Caco-2 (cell line): ENCODE measurements at regions not wholly inside any gene's neighbourhood (a gene's known extent, or its start where the extent isn't known, plus 50 kb on each side); places are given as distances from the start of the nearest gene placed in this dataset.

ENCODE experiments used
- BruUV-seq: library from RNA; stranded (reverse); fragments of 400-500 nt; replicated peaks from 2 replicates; lab custom pipeline; 2021; lab: Mats Ljungman, UMichigan
- CTCF ChIA-PET: fragments of 300-600 bp; sonication (Branson Sonifier 250); formaldehyde crosslinking; loops from one replicate; lab custom pipeline; 2022; ENCODE audit warnings: antibody characterized with exemption; lab: Charles Lee
- POLR2A ChIA-PET: fragments of 300-600 bp; sonication (Branson Sonifier 250); formaldehyde crosslinking; loops from one replicate; lab custom pipeline; 2022; ENCODE audit warnings: antibody characterized with exemption; lab: Charles Lee
- DNase-seq, 2 experiments: peaks; one replicate each; pipeline versions ENCODE4 v3.0.0 to v3.0.0-alpha.2; 2020 to 2022
- H3K27me3 ChIP-seq: replicated peaks from 2 replicates; pipeline ENCODE4 v1.6.0; 2011; ENCODE audit warnings: low read length; ENCODE audit not compliant: control insufficient read depth, insufficient read depth
- H3K36me3 ChIP-seq: 2 replicates; pipeline ENCODE4 v1.5.1; 2011; ENCODE audit warnings: low read length; ENCODE audit not compliant: control insufficient read depth, insufficient read depth
- H3K4me1 ChIP-seq: fragments of 250-450 bp; sonication (Bioruptor Pico); 2 replicates; pipeline ENCODE4 v1.5.1; 2020; ENCODE audit warnings: mild to moderate bottlenecking
- H3K4me3 ChIP-seq: 2 replicates; pipeline ENCODE4 v1.5.1; 2011; ENCODE audit warnings: low read depth, mild to moderate bottlenecking, control low read depth, low read length
- H3K9me3 ChIP-seq: fragments of 250-450 bp; sonication (Bioruptor Pico); 2 replicates; pipeline ENCODE4 v1.5.1; 2020; ENCODE audit warnings: mild to moderate bottlenecking, moderate library complexity
- H3K27ac Mint-ChIP-seq: one replicate; pipeline ENCODE4 v1.8.0; 2022; ENCODE audit warnings: mixed read lengths; ENCODE audit not compliant: unreplicated experiment
- H3K27me3 Mint-ChIP-seq: one replicate; pipeline ENCODE4 v1.8.0; 2022; ENCODE audit warnings: mixed read lengths; ENCODE audit not compliant: insufficient read depth, unreplicated experiment
- H3K36me3 Mint-ChIP-seq: one replicate; pipeline ENCODE4 v1.8.0; 2022; ENCODE audit warnings: mild to moderate bottlenecking, mixed read lengths; ENCODE audit not compliant: insufficient read depth, unreplicated experiment
- H3K4me1 Mint-ChIP-seq: one replicate; pipeline ENCODE4 v1.8.0; 2022; ENCODE audit warnings: low read depth, mixed read lengths; ENCODE audit not compliant: unreplicated experiment
- H3K4me3 Mint-ChIP-seq: one replicate; pipeline ENCODE4 v1.8.0; 2022; ENCODE audit warnings: mild to moderate bottlenecking, moderate library complexity, mixed read lengths; ENCODE audit not compliant: unreplicated experiment
- H3K9me3 Mint-ChIP-seq: one replicate; pipeline ENCODE4 v1.8.0; 2022; ENCODE audit warnings: mixed read lengths; ENCODE audit not compliant: unreplicated experiment
- intact Hi-C: fragments of 100-400 bp; cut with micrococcal nuclease; formaldehyde crosslinking; loops from one replicate; pipeline ENCODE4 v1.10.0; 2022; ENCODE audit not compliant: unreplicated experiment
- TF ChIP-seq, protein P1 (sequence below), 2 experiments: fragments of 200-600 bp in 1 of 2; IDR thresholded peaks; 1 replicate in 1 of 2; 2 replicates in 1 of 2; pipeline versions ENCODE4 v1.5.1 to v1.8.0; 2011 to 2022; ENCODE audit warnings: antibody characterized with exemption in 1 of 2, control low read depth in 1 of 2, inconsistent platforms in 1 of 2, low read depth in 1 of 2, low read length in 1 of 2, mild to moderate bottlenecking in 1 of 2, moderate library complexity in 1 of 2; ENCODE audit not compliant: insufficient read depth in 1 of 2, severe bottlenecking in 1 of 2, unreplicated experiment in 1 of 2

GRCh38 chr22:47853750-47854149 is 1091.3 kb downstream of the TBC1D22A start:
- Histone ChIP-seq H3K4me1 (no peaks in the 10 kb centered on the region), H3K36me3 (no peaks in the 10 kb centered on the region), H3K4me3 (no peak overlapping the region), H3K9me3 (no peaks in the 10 kb centered on the region), H3K27me3 (no peaks in the 10 kb centered on the region)
- no peak overlapping the region for H3K4me3 Mint-ChIP-seq
- intact Hi-C loops, result no loop called here
- no peaks in the 10 kb centered on the region for H3K36me3 Mint-ChIP-seq
- no peaks in the 10 kb centered on the region for H3K9me3 Mint-ChIP-seq
- H3K4me1 Mint-ChIP-seq, result no peaks in the 10 kb centered on the region
- peaks cover 5% of the 10 kb centered on the region for H3K27me3 Mint-ChIP-seq
- no peak for DNase-seq
- ChIA-PET POLR2A (no interaction called here), CTCF (no interaction called here)
- BruUV-seq, result no TSS peak
- no peak overlapping the region for H3K27ac Mint-ChIP-seq
- TF ChIP-seq, protein P1, sequence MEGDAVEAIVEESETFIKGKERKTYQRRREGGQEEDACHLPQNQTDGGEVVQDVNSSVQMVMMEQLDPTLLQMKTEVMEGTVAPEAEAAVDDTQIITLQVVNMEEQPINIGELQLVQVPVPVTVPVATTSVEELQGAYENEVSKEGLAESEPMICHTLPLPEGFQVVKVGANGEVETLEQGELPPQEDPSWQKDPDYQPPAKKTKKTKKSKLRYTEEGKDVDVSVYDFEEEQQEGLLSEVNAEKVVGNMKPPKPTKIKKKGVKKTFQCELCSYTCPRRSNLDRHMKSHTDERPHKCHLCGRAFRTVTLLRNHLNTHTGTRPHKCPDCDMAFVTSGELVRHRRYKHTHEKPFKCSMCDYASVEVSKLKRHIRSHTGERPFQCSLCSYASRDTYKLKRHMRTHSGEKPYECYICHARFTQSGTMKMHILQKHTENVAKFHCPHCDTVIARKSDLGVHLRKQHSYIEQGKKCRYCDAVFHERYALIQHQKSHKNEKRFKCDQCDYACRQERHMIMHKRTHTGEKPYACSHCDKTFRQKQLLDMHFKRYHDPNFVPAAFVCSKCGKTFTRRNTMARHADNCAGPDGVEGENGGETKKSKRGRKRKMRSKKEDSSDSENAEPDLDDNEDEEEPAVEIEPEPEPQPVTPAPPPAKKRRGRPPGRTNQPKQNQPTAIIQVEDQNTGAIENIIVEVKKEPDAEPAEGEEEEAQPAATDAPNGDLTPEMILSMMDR (IDR thresholded peaks at IDR 0.05; ENCODE audit: insufficient read depth in 1 of 2, low read depth in 1 of 2, low read length in 1 of 2, severe bottlenecking in 1 of 2, unreplicated experiment in 1 of 2), result no peak

GRCh38 chr22:47851586-47851985 is 1089.1 kb downstream of the TBC1D22A start:
- intact Hi-C loops, result no loop called here
- no peaks in the 10 kb centered on the region for H3K9me3 ChIP-seq
- Mint-ChIP-seq H3K27me3 (peaks cover 5% of the 10 kb centered on the region), H3K4me3 (no peak overlapping the region), H3K36me3 (no peaks in the 10 kb centered on the region), H3K27ac (no peak overlapping the region), H3K4me1 (no peaks in the 10 kb centered on the region), H3K9me3 (no peaks in the 10 kb centered on the region)
- TF ChIP-seq, protein P1 (IDR thresholded peaks at IDR 0.05; ENCODE audit: insufficient read depth in 1 of 2, low read depth in 1 of 2, low read length in 1 of 2, severe bottlenecking in 1 of 2, unreplicated experiment in 1 of 2), result no peak
- H3K4me3 ChIP-seq, result no peak overlapping the region
- POLR2A ChIA-PET, result no interaction called here
- no peaks in the 10 kb centered on the region for H3K36me3 ChIP-seq
- H3K4me1 ChIP-seq, result no peaks in the 10 kb centered on the region
- no TSS peak for BruUV-seq
- no peak for DNase-seq
- CTCF ChIA-PET, result no interaction called here
- no peaks in the 10 kb centered on the region for H3K27me3 ChIP-seq

DNA sequence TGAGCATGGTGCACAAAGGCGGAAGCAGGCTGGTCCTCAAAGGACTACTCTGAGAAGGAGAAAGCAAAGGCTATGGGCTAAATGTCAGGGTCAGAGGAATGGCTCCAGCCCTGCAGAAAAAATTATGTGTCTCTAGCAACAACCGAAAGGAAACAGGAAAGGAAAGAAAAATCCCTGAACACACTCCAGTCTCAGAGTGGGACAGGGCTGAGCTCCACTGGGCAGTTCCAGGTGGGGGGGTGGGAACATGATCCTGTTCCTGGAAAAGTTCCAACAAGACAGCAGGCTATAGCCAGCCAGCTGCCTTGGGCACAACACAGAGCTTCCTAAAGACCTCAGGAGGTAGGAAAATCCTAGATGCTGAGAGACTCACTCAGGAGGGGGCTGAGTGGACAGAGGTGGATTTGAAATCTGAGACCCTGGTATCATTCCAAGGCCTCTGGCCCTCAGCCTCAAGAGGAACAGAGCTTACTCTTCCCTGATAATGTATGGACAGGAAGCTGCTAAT is 1088.2 kb downstream of the TBC1D22A start:
- Mint-ChIP-seq H3K9me3 (no peaks in the 10 kb centered on the region), H3K4me3 (no peak overlapping the region), H3K27ac (no peak overlapping the region), H3K27me3 (peaks cover 5% of the 10 kb centered on the region), H3K4me1 (no peaks in the 10 kb centered on the region), H3K36me3 (no peaks in the 10 kb centered on the region)
- ChIA-PET CTCF (no interaction called here), POLR2A (no interaction called here)
- DNase-seq, result no peak
- H3K4me1 ChIP-seq, result no peaks in the 10 kb centered on the region
- intact Hi-C loops, result no loop called here
- no TSS peak for BruUV-seq
- H3K27me3 ChIP-seq, result no peaks in the 10 kb centered on the region
- H3K9me3 ChIP-seq, result no peaks in the 10 kb centered on the region
- H3K36me3 ChIP-seq, result no peaks in the 10 kb centered on the region
- H3K4me3 ChIP-seq, result no peak overlapping the region
- TF ChIP-seq, protein P1 (IDR thresholded peaks at IDR 0.05; ENCODE audit: insufficient read depth in 1 of 2, low read depth in 1 of 2, low read length in 1 of 2, severe bottlenecking in 1 of 2, unreplicated experiment in 1 of 2), result no peak
